ENCODE measurements at regions not wholly inside any gene's neighbourhood (a gene's known extent, or its start where the extent isn't known, plus 50 kb on each side); places are given as distances from the start of the nearest gene placed in this dataset.

DNA sequence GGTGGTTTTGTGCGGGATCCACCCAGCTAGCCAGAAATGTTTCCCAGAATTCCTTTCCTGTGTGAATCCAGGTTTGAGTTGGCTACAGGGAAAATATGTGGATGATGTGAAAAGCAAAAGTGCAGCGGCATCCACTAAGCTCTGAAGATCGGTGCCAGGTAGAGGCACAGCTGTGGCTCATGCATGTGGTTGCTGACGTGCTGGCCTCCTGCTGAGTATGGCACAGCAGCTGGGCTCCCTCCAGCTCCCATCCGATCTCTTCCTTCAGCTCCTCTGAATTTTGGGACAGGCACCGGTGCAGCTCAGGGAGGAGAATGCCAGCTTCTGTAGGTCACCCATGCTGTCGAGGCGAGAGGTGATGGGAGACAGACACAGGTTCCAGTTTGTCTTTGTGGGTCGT lies 84.0 kb upstream of the GSX1 start:
- TF ChIP-seq POLR2AphosphoS5 (IDR thresholded peaks at IDR 0.05): no peak
- no peak for TF ChIP-seq POLR2A (IDR thresholded peaks at IDR 0.05)
- TF ChIP-seq, protein P1, sequence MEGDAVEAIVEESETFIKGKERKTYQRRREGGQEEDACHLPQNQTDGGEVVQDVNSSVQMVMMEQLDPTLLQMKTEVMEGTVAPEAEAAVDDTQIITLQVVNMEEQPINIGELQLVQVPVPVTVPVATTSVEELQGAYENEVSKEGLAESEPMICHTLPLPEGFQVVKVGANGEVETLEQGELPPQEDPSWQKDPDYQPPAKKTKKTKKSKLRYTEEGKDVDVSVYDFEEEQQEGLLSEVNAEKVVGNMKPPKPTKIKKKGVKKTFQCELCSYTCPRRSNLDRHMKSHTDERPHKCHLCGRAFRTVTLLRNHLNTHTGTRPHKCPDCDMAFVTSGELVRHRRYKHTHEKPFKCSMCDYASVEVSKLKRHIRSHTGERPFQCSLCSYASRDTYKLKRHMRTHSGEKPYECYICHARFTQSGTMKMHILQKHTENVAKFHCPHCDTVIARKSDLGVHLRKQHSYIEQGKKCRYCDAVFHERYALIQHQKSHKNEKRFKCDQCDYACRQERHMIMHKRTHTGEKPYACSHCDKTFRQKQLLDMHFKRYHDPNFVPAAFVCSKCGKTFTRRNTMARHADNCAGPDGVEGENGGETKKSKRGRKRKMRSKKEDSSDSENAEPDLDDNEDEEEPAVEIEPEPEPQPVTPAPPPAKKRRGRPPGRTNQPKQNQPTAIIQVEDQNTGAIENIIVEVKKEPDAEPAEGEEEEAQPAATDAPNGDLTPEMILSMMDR (IDR thresholded peaks at IDR 0.05): no peak

All from upper lobe of left lung (tissue), 4 donors.